Keratinocyte (primary cell): ENCODE measurements at regions not wholly inside any gene's neighbourhood (a gene's known extent, or its start where the extent isn't known, plus 50 kb on each side); places are given as distances from the start of the nearest gene placed in this dataset.

ENCODE experiments used
- DNase-seq: peaks from one replicate; pipeline ENCODE4 v3.0.0-alpha.2; 2011; ENCODE audit warnings: low read depth, missing footprints, low spot score
- FAIRE-seq: peaks from 2 replicates; lab custom pipeline; 2011; peaks lifted over from hg19 to GRCh38; lab: Jason Lieb, UNC
- H2AFZ ChIP-seq: 2 replicates; pipeline ENCODE4 v1.6.0; 2012; ENCODE audit warnings: low read length, control low read depth, inconsistent platforms; ENCODE audit not compliant: control insufficient read depth
- H3K27ac ChIP-seq: 2 replicates; pipeline ENCODE4 v1.5.1; 2011; ENCODE audit warnings: low read length; ENCODE audit not compliant: control insufficient read depth, insufficient read depth
- H3K27me3 ChIP-seq: 3 replicates; pipeline ENCODE4 v1.6.0; 2011; ENCODE audit warnings: low read length; ENCODE audit not compliant: control insufficient read depth, insufficient read depth; ENCODE audit errors: extremely low read depth
- H3K36me3 ChIP-seq, 2 experiments: 2 replicates in 1 of 2; 3 replicates in 1 of 2; pipeline ENCODE4 v1.5.1; 2011; ENCODE audit warnings: low read length in 2 of 2, mild to moderate bottlenecking in 1 of 2; ENCODE audit not compliant: control insufficient read depth in 2 of 2, insufficient read depth in 2 of 2; ENCODE audit errors: extremely low read depth in 1 of 2
- H3K4me1 ChIP-seq: 3 replicates; pipeline ENCODE4 v1.5.1; 2011; ENCODE audit warnings: low read length; ENCODE audit not compliant: control insufficient read depth, insufficient read depth; ENCODE audit errors: extremely low read depth
- H3K4me2 ChIP-seq: 3 replicates; pipeline ENCODE4 v1.6.0; 2011; ENCODE audit warnings: low read depth, low read length; ENCODE audit not compliant: control insufficient read depth, insufficient read depth; ENCODE audit errors: extremely low read depth
- H3K4me3 ChIP-seq, 3 experiments: fragments of 200-600 bp in 1 of 3; sonication (generic) in 1 of 3; 2 replicates in 2 of 3; 3 replicates in 1 of 3; pipeline ENCODE4 v1.5.1; 2011 to 2016; ENCODE audit warnings: low read length in 3 of 3, mild to moderate bottlenecking in 3 of 3, control low read depth in 2 of 3, inconsistent platforms in 1 of 3, low read depth in 1 of 3, mixed read lengths in 1 of 3, mixed run types in 1 of 3, moderate library complexity in 1 of 3; ENCODE audit not compliant: control insufficient read depth in 2 of 3, insufficient read depth in 2 of 3; ENCODE audit errors: extremely low read depth in 1 of 3
- H3K79me2 ChIP-seq: 2 replicates; pipeline ENCODE4 v1.6.0; 2012; ENCODE audit warnings: low read length; ENCODE audit not compliant: control insufficient read depth, insufficient read depth
- H3K9ac ChIP-seq: 3 replicates; pipeline ENCODE4 v1.6.0; 2011; ENCODE audit warnings: low read length; ENCODE audit not compliant: control insufficient read depth, insufficient read depth; ENCODE audit errors: extremely low read depth
- H3K9me1 ChIP-seq: 3 replicates; pipeline ENCODE4 v1.6.0; 2011; ENCODE audit warnings: low read length; ENCODE audit not compliant: control insufficient read depth, insufficient read depth; ENCODE audit errors: extremely low read depth
- H3K9me3 ChIP-seq: 2 replicates; pipeline ENCODE4 v1.5.1; 2012; ENCODE audit warnings: low read depth, low read length; ENCODE audit not compliant: control insufficient read depth
- H4K20me1 ChIP-seq: 3 replicates; pipeline ENCODE4 v1.6.0; 2011; ENCODE audit warnings: low read length; ENCODE audit not compliant: control insufficient read depth, insufficient read depth; ENCODE audit errors: extremely low read depth
- EZH2 ChIP-seq: IDR thresholded peaks from one replicate; pipeline ENCODE4 v1.6.1; 2012; ENCODE audit warnings: inconsistent platforms, mild to moderate bottlenecking, low read length, moderate library complexity
- dilution Hi-C: fragments of 300-500 bp; cut with MboI; formaldehyde crosslinking; loops from one replicate; pipeline ENCODE4 v1.7.0; 2020; ENCODE audit warnings: low sequenced_read_pairs; ENCODE audit not compliant: extremely low pct_ligation_motif_present
- TF ChIP-seq, protein P1 (sequence below), 3 experiments: IDR thresholded peaks in 1 of 3; conservative IDR thresholded peaks in 1 of 3; optimal IDR thresholded peaks in 1 of 3; 2 replicates in 2 of 3; 3 replicates in 1 of 3; pipeline versions ENCODE3 to v1.5.1; 2011; ENCODE audit warnings: low read length in 3 of 3, mild to moderate bottlenecking in 3 of 3, moderate library complexity in 2 of 3, control low read depth in 1 of 3, inconsistent platforms in 1 of 3; ENCODE audit not compliant: insufficient read depth in 2 of 3; ENCODE audit errors: extremely low read depth in 1 of 3

DNA sequence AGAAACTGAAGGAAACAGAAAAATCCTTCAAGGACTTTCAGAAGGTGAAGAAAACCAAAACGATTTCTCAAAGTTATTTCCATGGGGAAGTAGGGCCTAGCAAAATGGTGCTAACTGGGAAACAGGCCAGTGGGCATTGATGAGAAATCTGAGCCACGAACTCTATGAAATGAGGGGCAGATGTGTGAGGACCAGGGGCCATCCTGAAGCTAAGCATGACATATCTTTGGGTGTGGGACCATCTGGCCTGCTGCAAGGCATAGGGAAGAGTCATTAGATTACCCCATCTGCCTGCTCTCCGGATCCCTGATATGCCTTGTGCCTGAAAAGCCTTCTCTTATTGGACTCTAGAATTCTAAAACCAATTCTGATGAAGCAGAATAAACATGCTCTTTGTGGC lies 143.8 kb downstream of the PALM2AKAP2 start:
- no peaks in the 10 kb centered on the region for H3K27me3 ChIP-seq
- dilution Hi-C loops, result loop anchor here (25.0 kb wide), 1 partner anchor 138 kb away; no protein-coding TSS in a partner anchor
- H3K9me1 ChIP-seq, result no peaks in the 10 kb centered on the region
- H3K9me3 ChIP-seq, result no peaks in the 10 kb centered on the region
- no peak overlapping the region for H3K4me2 ChIP-seq
- H4K20me1 ChIP-seq, result no peaks in the 10 kb centered on the region
- H3K9ac ChIP-seq, result no peak overlapping the region
- H3K4me1 ChIP-seq, result no peaks in the 10 kb centered on the region
- H2AFZ ChIP-seq, result no peak overlapping the region
- no peak overlapping the region for H3K27ac ChIP-seq
- FAIRE-seq (no peak), DNase-seq (no peak)
- H3K36me3 ChIP-seq, result no peaks in the 10 kb centered on the region
- TF ChIP-seq EZH2, result no peak
- TF ChIP-seq, protein P1, sequence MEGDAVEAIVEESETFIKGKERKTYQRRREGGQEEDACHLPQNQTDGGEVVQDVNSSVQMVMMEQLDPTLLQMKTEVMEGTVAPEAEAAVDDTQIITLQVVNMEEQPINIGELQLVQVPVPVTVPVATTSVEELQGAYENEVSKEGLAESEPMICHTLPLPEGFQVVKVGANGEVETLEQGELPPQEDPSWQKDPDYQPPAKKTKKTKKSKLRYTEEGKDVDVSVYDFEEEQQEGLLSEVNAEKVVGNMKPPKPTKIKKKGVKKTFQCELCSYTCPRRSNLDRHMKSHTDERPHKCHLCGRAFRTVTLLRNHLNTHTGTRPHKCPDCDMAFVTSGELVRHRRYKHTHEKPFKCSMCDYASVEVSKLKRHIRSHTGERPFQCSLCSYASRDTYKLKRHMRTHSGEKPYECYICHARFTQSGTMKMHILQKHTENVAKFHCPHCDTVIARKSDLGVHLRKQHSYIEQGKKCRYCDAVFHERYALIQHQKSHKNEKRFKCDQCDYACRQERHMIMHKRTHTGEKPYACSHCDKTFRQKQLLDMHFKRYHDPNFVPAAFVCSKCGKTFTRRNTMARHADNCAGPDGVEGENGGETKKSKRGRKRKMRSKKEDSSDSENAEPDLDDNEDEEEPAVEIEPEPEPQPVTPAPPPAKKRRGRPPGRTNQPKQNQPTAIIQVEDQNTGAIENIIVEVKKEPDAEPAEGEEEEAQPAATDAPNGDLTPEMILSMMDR (optimal IDR thresholded peaks at IDR 0.05 in 1 of 3, IDR thresholded peaks at IDR 0.05 in 1 of 3, conservative IDR thresholded peaks at IDR 0.05 in 1 of 3; ENCODE audit: extremely low read depth in 1 of 3, insufficient read depth in 2 of 3, low read length in 3 of 3), result no peak
- H3K79me2 ChIP-seq, result no peaks in the 10 kb centered on the region
- H3K4me3 ChIP-seq, result no peak overlapping the region

DNA sequence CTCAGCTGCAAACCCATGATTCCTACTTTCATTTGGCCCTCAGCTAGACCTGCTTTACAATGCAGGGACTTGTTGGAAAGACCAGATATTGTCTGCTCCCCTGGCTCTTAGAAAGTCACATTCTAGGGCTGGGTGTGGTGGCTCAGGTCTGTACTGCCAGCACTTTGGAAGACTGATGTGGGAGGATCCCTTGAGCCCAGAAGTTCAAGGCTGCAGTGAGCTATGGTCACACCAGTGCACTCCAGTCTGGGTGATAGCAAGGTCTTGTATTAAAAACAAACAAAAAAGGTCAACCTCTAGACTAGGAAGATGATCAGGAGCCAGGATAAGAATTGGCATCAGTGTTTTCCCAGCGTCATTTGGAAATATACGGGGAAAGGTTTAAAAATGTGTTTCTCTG lies 145.8 kb downstream of the PALM2AKAP2 start:
- dilution Hi-C loops, result no loop called here
- no peak for DNase-seq
- TF ChIP-seq, protein P1 (optimal IDR thresholded peaks at IDR 0.05 in 1 of 3, IDR thresholded peaks at IDR 0.05 in 1 of 3, conservative IDR thresholded peaks at IDR 0.05 in 1 of 3; ENCODE audit: extremely low read depth in 1 of 3, insufficient read depth in 2 of 3, low read length in 3 of 3), result no peak
- TF ChIP-seq EZH2, result no peak
- Histone ChIP-seq H3K36me3 (no peaks in the 10 kb centered on the region), H3K4me3 (no peak overlapping the region), H3K4me2 (no peak overlapping the region), H3K9ac (no peak overlapping the region), H3K9me1 (no peaks in the 10 kb centered on the region), H3K27me3 (no peaks in the 10 kb centered on the region), H3K4me1 (no peaks in the 10 kb centered on the region), H3K27ac (no peak overlapping the region), H4K20me1 (no peaks in the 10 kb centered on the region), H2AFZ (no peak overlapping the region), H3K79me2 (no peaks in the 10 kb centered on the region), H3K9me3 (no peaks in the 10 kb centered on the region)
- FAIRE-seq, result no peak
